Left lung (tissue), 4 donors: ENCODE measurements at regions not wholly inside any gene's neighbourhood (a gene's known extent, or its start where the extent isn't known, plus 50 kb on each side); places are given as distances from the start of the nearest gene placed in this dataset.

Experiments
- ATAC-seq: fragments of 200-7000 bp; cut with Tn5 transposase; one replicate; pipeline ENCODE4 v1.9.1; 2020; ENCODE audit warnings: moderate library complexity
- DNase-seq, 4 donors: peaks; one replicate each; pipeline ENCODE4 v3.0.0-alpha.2; 2013 to 2020
- H3K27ac ChIP-seq, 2 donors: fragments of 200-600 bp; sonication (generic) in 1 of 2; one replicate each; pipeline versions ENCODE4 v1.5.0 to v1.8.0; 2020 to 2021
- H3K27me3 ChIP-seq, 2 donors: fragments of 200-600 bp; sonication (generic) in 1 of 2; one replicate each; pipeline versions ENCODE4 v1.5.0 to v1.8.0; 2020 to 2021
- H3K36me3 ChIP-seq, 2 donors: fragments of 200-600 bp; sonication (generic) in 1 of 2; one replicate each; pipeline versions ENCODE4 v1.5.0 to v1.8.0; 2020 to 2021
- H3K4me1 ChIP-seq, 2 donors: fragments of 200-600 bp; one replicate each; pipeline ENCODE4 v1.8.0; 2021
- H3K4me3 ChIP-seq, 2 donors: fragments of 200-600 bp; sonication (generic) in 1 of 2; one replicate each; pipeline versions ENCODE4 v1.5.0 to v1.8.0; 2020 to 2021; ENCODE audit warnings: mild to moderate bottlenecking in 1 of 2
- H3K9me3 ChIP-seq, 2 donors: fragments of 200-600 bp; sonication (generic) in 1 of 2; one replicate each; pipeline versions ENCODE4 v1.5.0 to v1.8.0; 2020 to 2021
- CTCF ChIP-seq, 2 donors: fragments of 200-600 bp; sonication (generic) in 1 of 2; IDR thresholded peaks; one replicate each; pipeline versions ENCODE4 v1.5.0 to v1.8.0; 2021; ENCODE audit warnings: antibody characterized with exemption in 2 of 2
- intact Hi-C, 2 donors: fragments of 100-400 bp; cut with DNase I; formaldehyde crosslinking; loops; one replicate each; pipeline versions ENCODE4 v1.11.2 to v1.14.2; 2022
- donor health status: DM: no; HTN: yes; CAD: no.
- donor health status: DM: no; HTN: no; CAD: no.

GRCh38 chr15:69600556-69601085 lies 148.0 kb downstream of the RPLP1 start:
- TF ChIP-seq CTCF (IDR thresholded peaks at IDR 0.05): no peak
- ATAC-seq (no peak), DNase-seq (no peak)
- H3K4me1 ChIP-seq: peaks cover 5 to 7% of the 10 kb centered on the region in 2 donors
- H3K27ac ChIP-seq: no peak overlapping the region
- intact Hi-C loops: no loop called here
- H3K4me3 ChIP-seq: no peak overlapping the region
- H3K27me3 ChIP-seq: peaks cover 0 to 7% of the 10 kb centered on the region in 2 donors
- H3K9me3 ChIP-seq: no peaks in the 10 kb centered on the region
- no peaks in the 10 kb centered on the region for H3K36me3 ChIP-seq

GRCh38 chr15:69601711-69602504 lies 149.3 kb downstream of the RPLP1 start:
- Histone ChIP-seq H3K27ac (no peak overlapping the region), H3K36me3 (no peaks in the 10 kb centered on the region), H3K27me3 (peaks cover 0 to 4% of the 10 kb centered on the region in 2 donors), H3K4me3 (no peak overlapping the region), H3K9me3 (no peaks in the 10 kb centered on the region), H3K4me1 (peaks cover 0 to 3% of the 10 kb centered on the region in 2 donors)
- ATAC-seq (no peak), DNase-seq (no peak)
- intact Hi-C loops: no loop called here
- TF ChIP-seq CTCF (IDR thresholded peaks at IDR 0.05): no peak

- peak; percentile 17 for ATAC-seq
- intact Hi-C loops: no loop called here
- no peaks in the 10 kb centered on the region for H3K36me3 ChIP-seq
- H3K4me3 ChIP-seq: no peak overlapping the region
- TF ChIP-seq CTCF (IDR thresholded peaks at IDR 0.05): no peak
- no peak overlapping the region for H3K27ac ChIP-seq
- no peak for DNase-seq
- H3K27me3 ChIP-seq: peaks cover 0 to 4% of the 10 kb centered on the region in 2 donors
- H3K4me1 ChIP-seq: peaks cover 0 to 3% of the 10 kb centered on the region in 2 donors
- H3K9me3 ChIP-seq: no peaks in the 10 kb centered on the region
These were observed 150.3 kb downstream of the RPLP1 start for GRCh38 chr15:69602921-69603320.

GRCh38 chr15:69603369-69604071 lies 150.9 kb downstream of the RPLP1 start:
- H3K36me3 ChIP-seq: no peaks in the 10 kb centered on the region
- no peak for TF ChIP-seq CTCF (IDR thresholded peaks at IDR 0.05)
- ATAC-seq (peak; percentile 6), DNase-seq (no peak)
- intact Hi-C loops: no loop called here
- no peak overlapping the region for H3K4me3 ChIP-seq
- no peaks in the 10 kb centered on the region for H3K27me3 ChIP-seq
- no peak overlapping the region for H3K27ac ChIP-seq
- H3K9me3 ChIP-seq: no peaks in the 10 kb centered on the region
- peaks cover 0 to 3% of the 10 kb centered on the region in 2 donors for H3K4me1 ChIP-seq

- no peak overlapping the region for H3K27ac ChIP-seq
- no peak overlapping the region for H3K4me3 ChIP-seq
- intact Hi-C loops: no loop called here
- H3K36me3 ChIP-seq: no peaks in the 10 kb centered on the region
- no peaks in the 10 kb centered on the region for H3K9me3 ChIP-seq
- no peaks in the 10 kb centered on the region for H3K27me3 ChIP-seq
- DNase-seq (peak in 1 of 4 donors; percentile 25), ATAC-seq (peak; percentile 61)
- peaks cover 0 to 3% of the 10 kb centered on the region in 2 donors for H3K4me1 ChIP-seq
- TF ChIP-seq CTCF (IDR thresholded peaks at IDR 0.05): no peak
These were observed 151.4 kb downstream of the RPLP1 start for GRCh38 chr15:69604072-69604411.
